Ishikawa (cell line): ENCODE measurements at regions not wholly inside any gene's neighbourhood (a gene's known extent, or its start where the extent isn't known, plus 50 kb on each side); places are given as distances from the start of the nearest gene placed in this dataset.

Experiments used
- EP300 ChIP-seq: IDR thresholded peaks from 2 replicates; pipeline ENCODE4 v1.6.1; 2012; ENCODE audit warnings: borderline replicate concordance
- FOXM1 ChIP-seq: IDR thresholded peaks from 2 replicates; pipeline ENCODE4 v1.6.1; 2012; ENCODE audit warnings: low read depth, borderline replicate concordance
- RAD21 ChIP-seq: IDR thresholded peaks from 2 replicates; pipeline ENCODE4 v1.6.1; 2012; ENCODE audit warnings: low read depth
- REST ChIP-seq: IDR thresholded peaks from 2 replicates; pipeline ENCODE4 v1.6.1; 2012; ENCODE audit warnings: low read depth, mild to moderate bottlenecking
- TAF1 ChIP-seq: IDR thresholded peaks from 2 replicates; pipeline ENCODE4 v1.6.1; 2012; ENCODE audit warnings: low read depth, mild to moderate bottlenecking
- ZBTB7A ChIP-seq: IDR thresholded peaks from 2 replicates; pipeline ENCODE4 v1.6.1; 2012; ENCODE audit warnings: low read depth

- TF ChIP-seq REST (no peak), EP300 (no peak), ZBTB7A (no peak), TAF1 (no peak), FOXM1 (no peak), RAD21 (no peak)
Measured at GRCh38 chr10:65531545-65531944, 1394.3 kb upstream of the LRRTM3 start.
